H1 (cell line): ENCODE measurements at regions not wholly inside any gene's neighbourhood (a gene's known extent, or its start where the extent isn't known, plus 50 kb on each side); places are given as distances from the start of the nearest gene placed in this dataset.

Source experiments
- CTCF ChIA-PET: fragments of 300-600 bp; sonication (Branson Sonifier 250); formaldehyde crosslinking; loops from one replicate; lab custom pipeline; 2021; ENCODE audit not compliant: partially characterized antibody; lab: Charles Lee
- POLR2A ChIA-PET: fragments of 300-600 bp; sonication (Branson Sonifier 250); formaldehyde crosslinking; loops from one replicate; lab custom pipeline; 2021; ENCODE audit warnings: inconsistent platforms; ENCODE audit not compliant: partially characterized antibody; lab: Charles Lee
- DNase-seq, 2 experiments: peaks; one replicate each; pipeline versions ENCODE4 v3.0.0 to v3.0.0-alpha.2; 2010 to 2022; ENCODE audit warnings: low spot score in 2 of 2, low read depth in 1 of 2, mixed read lengths in 1 of 2
- FAIRE-seq: peaks from 2 replicates; lab custom pipeline; 2011; peaks lifted over from hg19 to GRCh38; lab: Jason Lieb, UNC
- H2AFZ ChIP-seq: 2 replicates; pipeline ENCODE4 v1.8.1; 2012; ENCODE audit warnings: low read length, inconsistent platforms
- H2AK5ac ChIP-seq: 2 replicates; pipeline ENCODE4 v1.6.1; 2013; ENCODE audit warnings: low read depth, low read length
- H2BK120ac ChIP-seq: replicated peaks from 2 replicates; pipeline ENCODE3; 2013; ENCODE audit warnings: low read depth, low read length, inconsistent platforms
- H2BK12ac ChIP-seq: 2 replicates; pipeline ENCODE4 v1.6.1; 2013; ENCODE audit warnings: low read depth, low read length
- H2BK15ac ChIP-seq: 2 replicates; pipeline ENCODE4 v1.6.1; 2013; ENCODE audit warnings: low read length
- H2BK20ac ChIP-seq: 2 replicates; pipeline ENCODE4 v1.6.1; 2013; ENCODE audit warnings: low read length
- H2BK5ac ChIP-seq: 2 replicates; pipeline ENCODE4 v1.6.1; 2013; ENCODE audit warnings: low read depth, low read length
- H3K14ac ChIP-seq: 2 replicates; pipeline ENCODE4 v1.6.1; 2013; ENCODE audit warnings: inconsistent platforms; ENCODE audit not compliant: insufficient read length
- H3K18ac ChIP-seq: 2 replicates; pipeline ENCODE4 v1.6.1; 2013; ENCODE audit warnings: low read length; ENCODE audit errors: extremely low read depth
- H3K23ac ChIP-seq: 2 replicates; pipeline ENCODE4 v1.6.1; 2013; ENCODE audit warnings: inconsistent platforms; ENCODE audit not compliant: insufficient read length
- H3K23me2 ChIP-seq: 2 replicates; pipeline ENCODE4 v1.6.1; 2013; ENCODE audit warnings: low read depth, low read length
- H3K27ac ChIP-seq: 2 replicates; pipeline ENCODE4 v1.6.1; 2011; ENCODE audit warnings: low read depth, low read length, inconsistent platforms
- H3K27me3 ChIP-seq, 4 experiments: replicated peaks in 1 of 4; 1 replicate in 1 of 4; 2 replicates in 3 of 4; pipeline versions ENCODE4 v1.6.1 to v1.8.1; 2011 to 2013; ENCODE audit warnings: low read length in 3 of 4, mild to moderate bottlenecking in 3 of 4, inconsistent platforms in 2 of 4, mixed read lengths in 2 of 4, moderate library complexity in 1 of 4; ENCODE audit not compliant: control insufficient read depth in 3 of 4, insufficient read depth in 3 of 4; ENCODE audit errors: extremely low read depth in 1 of 4
- H3K36me3 ChIP-seq, 4 experiments: 2 replicates each; pipeline versions ENCODE4 v1.6.1 to v1.8.1; 2011 to 2013; ENCODE audit warnings: mild to moderate bottlenecking in 4 of 4, low read length in 3 of 4, moderate library complexity in 2 of 4, control low read depth in 1 of 4, inconsistent platforms in 1 of 4; ENCODE audit not compliant: insufficient read depth in 4 of 4, control insufficient read depth in 2 of 4
- H3K4ac ChIP-seq: replicated peaks from 2 replicates; pipeline ENCODE3; 2013; ENCODE audit warnings: low read length, low read depth, mixed read lengths, inconsistent platforms; ENCODE audit not compliant: insufficient read length
- H3K4me1 ChIP-seq, 4 experiments: replicated peaks in 1 of 4; 1 replicate in 1 of 4; 2 replicates in 3 of 4; pipeline versions ENCODE4 v1.6.1 to v1.8.1; 2011 to 2013; ENCODE audit warnings: low read length in 3 of 4, inconsistent platforms in 2 of 4, mixed read lengths in 1 of 4; ENCODE audit not compliant: insufficient read depth in 4 of 4, control insufficient read depth in 3 of 4
- H3K4me2 ChIP-seq, 2 experiments: 2 replicates each; pipeline versions ENCODE4 v1.6.1 to v1.8.1; 2011 to 2013; ENCODE audit warnings: low read depth in 2 of 2, low read length in 2 of 2, control low read depth in 1 of 2, inconsistent platforms in 1 of 2, mild to moderate bottlenecking in 1 of 2; ENCODE audit not compliant: insufficient read depth in 1 of 2
- H3K4me3 ChIP-seq, 4 experiments: fragments of 200-600, 300-600 bp in 1 of 4; sonication (generic), shearing (Covaris generic), sonication (Bioruptor Twin) in 1 of 4; 2 replicates each; pipeline versions ENCODE4 v1.5.1 to v1.8.1; 2011 to 2016; ENCODE audit warnings: low read length in 4 of 4, low read depth in 3 of 4, control low read depth in 2 of 4, inconsistent platforms in 2 of 4, mild to moderate bottlenecking in 2 of 4, mixed read lengths in 1 of 4, moderate library complexity in 1 of 4; ENCODE audit not compliant: insufficient read depth in 2 of 4; ENCODE audit errors: extremely low read depth in 1 of 4
- H3K56ac ChIP-seq: replicated peaks from 2 replicates; pipeline ENCODE3; 2013; ENCODE audit warnings: low read depth, mild to moderate bottlenecking, mixed read lengths, low read length, inconsistent platforms; ENCODE audit not compliant: insufficient read length
- H3K79me1 ChIP-seq: 2 replicates; pipeline ENCODE4 v1.6.1; 2013; ENCODE audit warnings: low read depth, low read length, control low read depth
- H3K79me2 ChIP-seq, 2 experiments: 2 replicates each; pipeline versions ENCODE4 v1.6.1 to v1.8.1; 2012 to 2013; ENCODE audit warnings: low read length in 2 of 2, mild to moderate bottlenecking in 2 of 2, inconsistent platforms in 1 of 2; ENCODE audit not compliant: insufficient read depth in 2 of 2, control insufficient read depth in 1 of 2
- H3K9ac ChIP-seq, 4 experiments: replicated peaks in 1 of 4; 1 replicate in 1 of 4; 2 replicates in 3 of 4; pipeline versions ENCODE4 v1.6.1 to v1.8.1; 2011 to 2013; ENCODE audit warnings: low read depth in 3 of 4, low read length in 3 of 4, control low read depth in 2 of 4, mild to moderate bottlenecking in 2 of 4, moderate library complexity in 2 of 4, inconsistent platforms in 1 of 4; ENCODE audit errors: extremely low read depth in 1 of 4
- H3K9me3 ChIP-seq, 2 experiments: 2 replicates each; pipeline versions ENCODE4 v1.6.1 to v1.8.1; 2012 to 2013; ENCODE audit warnings: mild to moderate bottlenecking in 2 of 2, moderate library complexity in 2 of 2, control low read depth in 1 of 2, inconsistent platforms in 1 of 2, low read depth in 1 of 2, low read length in 1 of 2, mixed read lengths in 1 of 2; ENCODE audit not compliant: insufficient read depth in 2 of 2
- H4K20me1 ChIP-seq, 2 experiments: replicated peaks in 1 of 2; 2 replicates each; pipeline versions ENCODE3 to v1.8.1; 2011 to 2013; ENCODE audit warnings: inconsistent platforms in 2 of 2, low read length in 2 of 2, mild to moderate bottlenecking in 1 of 2; ENCODE audit not compliant: insufficient read depth in 2 of 2, control insufficient read depth in 1 of 2
- H4K5ac ChIP-seq: 2 replicates; pipeline ENCODE4 v1.6.1; 2013; ENCODE audit warnings: low read length, low read depth, mixed read lengths, inconsistent platforms; ENCODE audit not compliant: insufficient read length
- H4K8ac ChIP-seq: 2 replicates; pipeline ENCODE4 v1.8.0; 2013; ENCODE audit warnings: mild to moderate bottlenecking, moderate library complexity, low read length, inconsistent platforms; ENCODE audit not compliant: insufficient read depth; ENCODE audit errors: extremely low read depth
- H4K91ac ChIP-seq: replicated peaks from 2 replicates; pipeline ENCODE3; 2013; ENCODE audit warnings: low read length, mixed read lengths, inconsistent platforms; ENCODE audit not compliant: insufficient read length
- HDAC2 ChIP-seq, 2 experiments: fragments of 300-600 bp in 1 of 2; sonication (generic) in 1 of 2; IDR thresholded peaks; 2 replicates each; pipeline ENCODE4 v1.6.1; 2011 to 2012; ENCODE audit warnings: low read depth in 2 of 2, low read length in 2 of 2, mild to moderate bottlenecking in 2 of 2, moderate library complexity in 2 of 2, borderline replicate concordance in 1 of 2, inconsistent platforms in 1 of 2
- JUND ChIP-seq: IDR thresholded peaks from 2 replicates; pipeline ENCODE4 v1.6.1; 2011; ENCODE audit warnings: mild to moderate bottlenecking, improper control_type of control experiment, low read length
- WGBS, 2 experiments: shearing (Covaris generic) in 1 of 2; methylation state at CpG; one replicate each; pipeline versions ENCODE4 v1.1.6 to v1.1.7; 2013 to 2015; ENCODE audit warnings: low lambda C conversion rate in 2 of 2, mixed read lengths in 2 of 2, inconsistent platforms in 1 of 2, low coverage in 1 of 2, missing lambda C conversion rate in 1 of 2; ENCODE audit not compliant: insufficient replicate concordance in 2 of 2, insufficient coverage in 1 of 2, insufficient read length in 1 of 2; ENCODE audit errors: extremely low coverage in 1 of 2, missing lambda C conversion rate in 1 of 2; 5-methylcytosine and 5-hydroxymethylcytosine counted together

- H2BK15ac ChIP-seq: peak overlapping the region; percentile 61; the same call in 1 of the 2 replicates
- TF ChIP-seq HDAC2 (IDR thresholded peaks at IDR 0.05; ENCODE audit: borderline replicate concordance in 1 of 2, low read depth in 2 of 2, low read length in 2 of 2) (no peak), JUND (no peak)
- no peak overlapping the region for H3K4ac ChIP-seq
- H3K9me3 ChIP-seq: no peaks in the 10 kb centered on the region
- no peak overlapping the region for H3K4me2 ChIP-seq
- WGBS, 2 experiments: 86% methylated on average over 2 of the region's 2 CpGs; no CpG with 5 or more reads in 1 of the 2 experiments
- DNase-seq (no peak), FAIRE-seq (no peak)
- no peak overlapping the region for H3K14ac ChIP-seq
- no peak overlapping the region for H3K56ac ChIP-seq
- no peak overlapping the region for H3K4me3 ChIP-seq
- H2BK120ac ChIP-seq: no peak overlapping the region
- no peak overlapping the region for H2BK20ac ChIP-seq
- H3K36me3 ChIP-seq: no peaks in the 10 kb centered on the region; a peak in 1 of 8 replicates
- no peak overlapping the region for H2AFZ ChIP-seq
- H3K9ac ChIP-seq: no peak overlapping the region
- POLR2A ChIA-PET: no interaction called here
- no peak overlapping the region for H2AK5ac ChIP-seq
- H3K79me2 ChIP-seq: no peaks in the 10 kb centered on the region
- no peak overlapping the region for H3K27ac ChIP-seq
- H4K91ac ChIP-seq: no peak overlapping the region
- CTCF ChIA-PET: interaction anchor here (0.9 to 1.0 kb wide), 2 partner anchors 56 to 59 kb away, joined by 3 to 4 read pairs; no protein-coding TSS in a partner anchor
- H3K79me1 ChIP-seq: no peaks in the 10 kb centered on the region
- no peak overlapping the region for H4K8ac ChIP-seq
- H3K18ac ChIP-seq: 0 out of 2 replicates have a peak overlapping the region, but pooled peaks have one; percentile 13
- no peaks in the 10 kb centered on the region; a peak in 1 of 7 replicates for H3K27me3 ChIP-seq
- H3K23me2 ChIP-seq: no peaks in the 10 kb centered on the region
- peak overlapping the region; percentile 71; the same call in 1 of the 2 replicates for H2BK12ac ChIP-seq
- peaks cover 0 to 3% (median 0%) of the 10 kb centered on the region in 4 experiments; a peak in 2 of 7 replicates for H3K4me1 ChIP-seq
- no peak overlapping the region for H3K23ac ChIP-seq
- H4K5ac ChIP-seq: no peak overlapping the region
- peak overlapping the region; percentile 63; the same call in 1 of the 2 replicates for H2BK5ac ChIP-seq
- H4K20me1 ChIP-seq: no peaks in the 10 kb centered on the region
Measured at GRCh38 chr6:44528716-44529115, 141.2 kb downstream of the CDC5L start.
